ENCODE measurements at regions not wholly inside any gene's neighbourhood (a gene's known extent, or its start where the extent isn't known, plus 50 kb on each side); places are given as distances from the start of the nearest gene placed in this dataset.

DNA sequence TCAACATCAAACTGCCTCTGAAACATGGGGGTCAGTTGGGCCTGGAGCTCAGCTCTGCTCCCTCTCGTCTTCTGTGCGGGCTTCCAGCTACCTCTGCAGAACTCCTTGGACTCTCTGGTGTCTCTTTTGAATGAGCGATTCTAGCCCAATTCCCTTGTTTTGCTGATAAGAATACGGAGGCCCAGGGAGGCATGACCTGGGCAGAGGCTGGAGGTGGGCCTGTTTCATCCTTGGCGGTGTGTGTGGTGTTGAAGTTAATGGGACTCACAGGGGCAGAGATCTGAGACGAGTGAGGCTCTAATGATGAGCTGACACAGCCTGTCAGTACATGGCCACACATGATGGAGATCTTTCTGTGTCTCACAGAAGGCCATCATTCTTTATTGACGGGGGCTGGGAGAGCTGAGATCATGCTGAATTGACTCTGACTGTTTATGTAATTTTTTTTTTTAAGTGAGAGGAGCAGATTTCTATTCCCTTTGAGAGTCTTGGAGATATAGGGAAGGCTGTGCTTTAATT, 134.5 kb downstream of the URB2 start:
- DNase-seq (ENCODE audit: low spot score) = no peak

DNA sequence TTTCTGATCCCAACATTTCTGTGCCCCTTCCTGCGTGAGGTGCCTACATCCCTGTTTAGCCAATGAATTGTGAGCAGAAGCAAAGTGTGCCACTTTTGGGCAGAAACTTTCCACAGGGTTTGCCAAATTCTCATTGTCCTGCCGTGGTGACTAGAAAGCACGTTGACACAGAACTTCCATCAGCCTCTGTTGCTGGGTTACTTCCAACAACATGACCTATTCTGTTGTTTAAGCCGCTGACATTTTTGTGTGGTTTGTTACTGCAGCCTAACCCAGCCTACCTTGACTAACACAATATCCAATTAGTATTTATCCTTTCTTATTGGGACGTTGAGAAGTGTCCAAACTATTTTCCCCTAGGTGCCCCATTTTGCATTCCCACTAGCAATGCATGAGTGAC, 136.8 kb downstream of the URB2 start:
- no peak for DNase-seq (ENCODE audit: low spot score)

DNA sequence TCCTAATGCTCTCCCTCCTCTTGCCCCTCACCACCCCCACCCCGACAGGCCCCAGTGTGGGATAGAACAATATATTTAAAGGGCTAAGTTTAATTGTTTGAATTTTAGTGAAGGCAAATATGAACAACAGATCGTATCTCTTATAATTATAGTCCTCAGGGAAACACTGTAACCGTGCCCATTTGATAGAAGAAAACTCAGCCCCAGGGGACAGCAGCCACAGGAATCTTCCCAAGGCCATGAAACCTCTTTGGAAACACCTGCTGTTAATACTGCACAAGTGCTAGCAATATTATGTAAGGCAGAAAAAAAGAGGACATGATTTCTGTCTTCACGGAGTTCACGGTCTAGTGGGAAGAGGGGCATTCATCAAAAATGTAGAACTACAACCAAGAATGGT, 142.2 kb downstream of the URB2 start:
- DNase-seq (ENCODE audit: low spot score) = no peak

DNA sequence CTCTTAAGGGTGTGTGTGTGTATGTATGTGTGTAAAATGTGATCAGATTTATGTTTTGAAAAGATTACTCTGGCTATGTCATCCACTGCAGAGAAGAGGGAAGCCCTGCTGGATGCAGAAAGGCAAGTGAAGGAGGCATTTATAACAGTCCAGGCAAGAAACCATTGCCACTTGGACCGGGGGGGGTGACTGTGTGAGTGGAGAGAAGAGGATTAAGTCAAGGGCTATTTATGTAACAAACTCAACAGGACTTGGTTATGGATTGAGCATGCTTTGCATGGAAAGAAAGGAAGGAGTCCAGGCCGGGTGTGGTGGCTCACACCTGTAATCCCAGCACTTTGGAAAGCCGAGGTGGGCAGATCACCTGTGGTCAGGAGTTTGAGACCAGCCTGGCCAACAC, 143.0 kb downstream of the URB2 start:
- no peak for DNase-seq (ENCODE audit: low spot score)

DNA sequence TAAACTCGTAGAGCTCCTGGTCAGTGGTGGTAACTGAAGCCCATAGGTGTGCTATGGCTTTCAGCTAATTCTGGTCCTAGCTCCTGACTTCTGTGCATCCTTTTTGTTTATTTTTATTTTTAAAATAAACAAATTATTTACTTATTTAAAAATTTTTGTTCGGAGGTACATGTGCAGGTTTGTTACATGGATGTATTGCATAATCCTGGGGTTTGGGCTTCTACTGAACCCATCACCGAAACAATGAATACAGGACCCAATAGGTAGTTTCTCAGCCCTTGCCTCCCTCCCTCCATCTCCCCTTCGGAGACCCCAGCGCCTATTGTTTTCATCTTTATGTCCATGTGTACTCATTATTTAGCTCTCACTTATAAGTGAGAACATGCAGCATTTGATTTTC, 143.8 kb downstream of the URB2 start:
- no peak for DNase-seq (ENCODE audit: low spot score)

DNA sequence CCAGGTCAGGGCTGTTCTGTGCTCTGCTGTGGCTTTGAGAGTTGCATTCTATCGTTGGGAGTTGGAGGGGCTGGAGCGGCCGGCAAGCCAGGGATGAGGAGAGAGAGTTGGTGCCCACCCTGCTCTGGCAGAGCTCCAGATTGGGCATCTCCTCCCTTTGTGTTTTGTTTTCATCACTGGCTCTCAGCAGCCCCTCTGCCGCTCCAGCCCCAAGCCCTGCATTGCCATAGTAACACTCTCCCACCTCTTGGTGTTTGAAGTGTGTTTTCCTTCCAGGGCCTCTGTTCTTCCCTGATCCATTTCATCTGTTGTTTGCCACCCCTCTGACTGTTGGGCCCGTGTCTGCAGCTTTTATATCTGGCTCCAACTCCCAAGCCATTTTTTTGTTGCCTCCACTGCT, 152.7 kb downstream of the URB2 start:
- no peak for DNase-seq (ENCODE audit: low spot score)

DNA sequence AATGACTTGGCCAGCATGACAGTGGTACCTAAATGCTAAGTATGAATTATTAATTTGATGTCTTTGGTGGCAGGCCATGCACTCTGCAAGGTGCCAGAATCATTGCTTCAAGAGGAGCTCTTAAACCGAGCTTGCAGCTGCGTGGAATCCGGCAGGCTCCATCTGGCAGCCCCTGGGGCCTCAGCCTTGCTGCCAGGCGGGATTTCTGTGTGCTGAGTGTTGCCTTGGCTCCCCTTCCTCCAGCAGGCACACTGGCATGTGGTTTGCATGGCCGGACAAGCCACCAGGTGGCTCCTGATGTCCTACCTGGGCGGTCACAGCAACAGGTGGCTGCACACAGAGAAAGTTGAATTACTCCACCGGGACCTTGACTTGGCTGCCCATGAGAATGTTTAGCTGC, 155.4 kb downstream of the URB2 start:
- DNase-seq (ENCODE audit: low spot score) = no peak

DNA sequence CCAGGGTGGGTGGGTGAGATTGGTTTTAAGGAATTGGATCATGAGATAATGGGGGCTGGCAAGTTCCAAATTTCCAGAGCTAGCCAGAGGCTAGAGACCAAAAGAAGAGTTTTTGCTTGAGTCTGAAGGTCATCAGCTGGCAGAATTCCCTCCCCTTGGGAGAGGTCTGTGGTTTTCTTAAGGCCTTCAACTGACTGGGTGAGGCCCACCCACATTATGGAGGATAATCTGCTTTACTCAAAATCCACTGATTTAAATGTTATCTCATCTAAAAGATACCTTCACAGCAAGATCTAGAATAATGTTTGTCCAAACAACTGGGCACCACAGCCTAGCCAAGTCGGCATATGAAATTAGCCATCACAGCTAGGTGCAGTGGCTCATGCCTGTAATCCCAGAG, 156.4 kb downstream of the URB2 start:
- DNase-seq (ENCODE audit: low spot score) = no peak

DNA sequence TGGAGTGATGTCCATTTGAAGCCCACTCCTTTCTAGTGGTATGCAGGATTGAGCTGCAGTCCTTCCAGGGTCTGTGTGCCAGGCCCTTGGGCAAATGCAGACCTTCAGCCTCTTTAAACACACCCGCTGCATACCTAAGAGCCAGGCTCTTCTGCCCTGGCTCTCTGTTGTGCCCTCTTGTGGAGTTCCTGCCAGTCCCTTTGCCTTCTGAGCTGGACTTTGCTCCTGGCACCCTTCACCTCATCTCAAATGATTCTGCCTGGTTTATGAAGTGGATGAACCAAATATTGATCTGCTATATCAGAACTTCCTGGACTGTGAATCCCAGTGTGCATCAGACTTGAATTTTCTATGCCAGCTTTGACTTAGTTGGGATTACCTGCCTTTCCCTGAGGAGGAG, 158.8 kb downstream of the URB2 start:
- no peak for DNase-seq (ENCODE audit: low spot score)

DNA sequence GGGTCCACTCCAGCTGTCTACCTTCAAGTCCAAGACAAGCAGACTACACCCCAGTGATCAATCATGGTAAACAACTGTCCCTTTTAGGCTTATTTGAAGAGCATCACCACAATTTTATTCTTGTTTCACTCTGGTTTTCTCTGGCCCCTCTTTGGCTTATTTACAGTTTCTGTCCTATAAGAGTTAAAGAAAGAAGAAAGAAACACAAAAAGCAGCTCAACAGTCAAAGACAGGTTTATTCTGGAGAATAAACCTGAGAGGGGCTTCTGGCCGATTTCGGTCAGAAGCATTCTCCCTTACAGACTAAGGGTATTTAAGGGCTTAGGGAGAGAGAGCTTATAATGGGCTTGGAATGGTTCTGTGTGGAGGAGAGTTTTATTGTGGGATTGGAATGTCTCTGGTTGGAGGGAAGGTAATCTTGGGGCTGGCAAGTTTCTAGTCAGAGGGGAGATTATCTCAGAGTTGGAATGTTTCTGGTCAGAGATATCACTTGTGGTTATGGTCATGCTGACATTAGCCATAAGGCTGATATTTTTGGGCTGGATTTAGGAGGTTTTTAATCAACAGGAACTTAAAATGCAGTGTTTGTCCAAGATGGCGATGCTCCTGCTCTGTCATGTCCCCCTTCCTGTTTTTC, 161.0 kb downstream of the URB2 start:
- DNase-seq (ENCODE audit: low spot score) = no peak

DNA sequence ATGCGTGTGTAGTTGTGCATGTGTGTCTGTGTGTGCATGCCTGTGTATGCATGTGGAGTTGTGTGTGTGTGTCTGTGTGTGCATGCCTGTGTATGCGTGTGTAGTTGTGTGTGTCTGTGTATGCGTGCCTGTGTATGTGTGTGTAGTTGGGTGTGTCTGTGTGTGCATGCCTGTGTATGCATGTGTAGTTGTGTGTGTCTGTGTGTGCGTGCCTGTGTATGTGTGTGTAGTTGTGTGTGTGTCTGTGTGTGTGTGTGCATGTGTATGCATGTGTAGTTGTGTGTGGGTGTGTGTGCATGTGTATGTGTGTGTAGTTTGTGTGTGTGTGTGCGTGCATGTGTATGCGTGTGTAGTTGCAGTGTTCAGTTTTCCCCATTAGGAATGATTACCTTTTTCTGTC, 162.0 kb downstream of the URB2 start:
- DNase-seq (ENCODE audit: low spot score) = no peak

DNA sequence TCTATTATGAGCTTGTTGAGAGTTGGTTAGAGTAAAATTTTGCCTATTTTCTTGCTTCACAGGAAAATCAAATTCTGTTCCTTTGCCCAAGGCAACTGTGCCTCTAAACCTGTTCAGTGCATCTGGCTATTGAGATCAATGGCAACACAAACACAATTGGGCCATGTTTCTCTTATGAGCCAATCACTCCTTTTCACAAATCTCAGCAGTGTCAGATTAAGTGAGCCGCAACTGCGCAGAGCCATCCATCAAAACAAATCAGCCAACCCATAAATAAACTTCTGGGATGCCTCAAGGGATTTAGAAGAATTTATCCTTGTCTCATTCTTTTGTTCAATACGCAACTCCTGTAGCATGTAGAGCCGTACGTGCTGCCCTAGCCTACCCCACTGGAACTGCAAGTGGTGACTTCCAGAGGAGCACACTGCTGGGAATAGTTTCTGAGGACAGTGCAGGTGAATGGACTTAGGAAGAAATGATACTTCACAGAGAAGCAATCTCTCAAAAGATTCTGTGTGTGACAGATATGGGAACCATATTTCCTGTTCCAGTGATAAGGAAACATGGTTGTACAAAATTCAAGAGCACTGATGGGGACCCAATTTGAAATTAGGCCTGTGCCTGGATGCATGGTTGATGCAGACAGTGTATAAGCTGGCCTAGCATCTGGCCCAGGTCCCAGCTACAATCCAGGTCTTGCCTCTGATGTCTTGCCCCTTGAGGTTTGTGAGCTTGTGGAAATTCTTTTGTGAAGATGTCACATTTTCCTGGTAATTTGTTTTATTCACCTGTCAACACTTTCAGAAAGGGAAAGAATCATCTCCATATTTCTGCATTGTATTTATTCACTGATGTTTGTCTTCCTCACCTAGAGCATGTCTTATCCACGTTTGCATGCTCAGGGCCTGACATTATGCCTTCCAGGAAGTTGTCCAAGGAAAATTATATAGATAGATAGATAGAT, 166.2 kb downstream of the URB2 start:
- no peak for DNase-seq (ENCODE audit: low spot score)

DNA sequence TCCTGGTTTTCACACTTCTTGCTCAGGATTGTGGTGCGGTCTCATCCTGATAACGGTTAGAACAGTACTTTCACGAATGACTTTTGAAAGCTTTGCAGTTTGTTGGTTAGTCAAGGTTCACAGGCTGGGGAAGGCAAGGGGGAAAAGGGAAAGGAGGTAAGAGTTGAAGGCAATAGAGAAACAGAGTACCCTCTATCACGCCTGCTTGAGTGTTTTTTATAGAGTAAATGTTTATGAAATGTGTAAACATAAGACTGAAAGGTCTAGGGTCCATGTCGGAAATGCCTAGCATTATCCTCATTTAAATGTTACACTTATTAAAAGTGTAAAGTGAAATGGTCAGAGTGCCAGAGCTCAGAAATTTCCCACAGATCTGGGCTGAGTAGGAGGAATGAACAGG, 167.4 kb downstream of the URB2 start:
- no peak for DNase-seq (ENCODE audit: low spot score)

DNA sequence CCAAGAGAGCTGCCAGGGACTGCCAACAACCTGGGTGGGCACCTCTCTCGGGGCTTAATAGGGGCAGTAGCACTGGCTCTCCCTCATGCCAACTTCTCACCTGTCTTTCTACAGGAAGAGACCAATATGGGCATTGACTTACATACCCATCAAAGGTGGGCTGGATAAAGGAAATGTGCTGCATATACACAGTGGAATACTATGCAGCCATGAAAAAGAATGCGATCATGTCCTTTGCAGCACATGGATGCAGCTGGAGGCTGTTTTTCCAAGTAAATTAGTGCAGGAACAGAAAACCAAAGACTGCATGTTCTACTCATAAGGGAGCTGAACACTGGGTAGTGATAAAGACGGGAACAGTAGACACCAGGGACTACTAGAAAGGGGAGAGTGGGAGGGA, 172.5 kb downstream of the URB2 start:
- no peak for DNase-seq (ENCODE audit: low spot score)

DNA sequence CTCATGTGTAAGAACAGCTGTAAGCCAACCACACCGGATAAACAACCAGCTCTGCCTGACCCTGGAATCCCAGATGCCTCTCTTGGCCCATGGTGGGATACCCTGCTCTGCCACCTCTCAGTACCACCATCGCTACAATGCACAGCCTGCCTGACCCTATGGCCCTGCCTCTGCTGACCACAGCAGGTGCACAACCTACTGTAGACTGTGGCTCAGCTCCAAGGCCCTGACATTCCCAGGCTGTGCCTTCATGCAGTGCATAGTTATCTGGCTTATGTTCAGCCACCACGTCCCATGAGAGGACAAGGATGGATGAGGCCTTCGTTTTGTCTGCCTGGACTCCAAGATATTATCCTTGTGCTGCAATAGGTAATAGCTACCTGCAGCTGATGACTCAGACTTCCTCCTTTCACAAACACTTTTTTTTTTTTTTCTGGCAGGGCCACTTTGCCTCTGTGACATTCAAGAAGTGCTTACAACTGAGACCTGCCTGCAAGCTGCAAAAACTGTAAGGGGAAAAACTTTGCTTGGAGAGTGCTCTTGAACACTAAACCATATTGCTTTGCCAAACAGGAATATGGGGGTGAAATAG, 177.7 kb downstream of the URB2 start:
- DNase-seq (ENCODE audit: low spot score) = no peak

DNA sequence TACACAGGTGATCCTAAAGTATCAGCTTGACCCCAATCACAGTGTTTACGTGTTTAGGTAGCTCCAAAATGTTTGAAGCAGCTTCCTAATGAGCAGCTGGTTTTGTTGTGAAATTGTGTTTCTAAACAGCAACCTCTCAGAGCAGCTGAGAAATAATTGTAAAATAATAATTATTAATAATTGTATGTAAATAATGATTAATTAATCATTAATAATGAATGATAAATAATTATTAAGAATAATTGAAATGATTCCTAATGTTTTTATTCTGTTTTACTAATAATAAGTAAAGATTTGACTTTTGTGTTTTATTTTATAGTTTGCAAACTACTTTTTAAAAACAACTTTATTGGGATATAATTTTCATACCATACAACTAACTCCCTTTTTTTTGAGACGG, 182.2 kb downstream of the URB2 start:
- DNase-seq (ENCODE audit: low spot score) = no peak

DNA sequence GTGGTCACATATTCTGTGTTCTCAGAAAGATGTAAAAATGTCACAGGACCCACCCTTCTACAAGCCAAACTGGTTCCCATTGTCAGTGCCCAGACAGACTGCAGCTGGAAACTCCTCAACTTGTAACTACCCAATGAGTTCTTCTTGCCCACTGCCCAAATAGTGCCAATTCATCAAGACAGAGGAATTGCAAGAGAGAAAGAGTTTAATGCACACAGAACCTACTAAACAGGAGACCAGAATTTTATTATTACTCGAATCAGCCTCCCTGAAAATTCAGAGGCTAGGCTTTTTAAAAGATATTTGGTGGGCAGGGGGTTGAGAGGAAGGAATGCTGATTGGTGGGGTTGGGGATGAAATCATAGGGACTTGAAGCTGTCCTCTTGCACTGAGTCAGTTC, 184.1 kb downstream of the URB2 start:
- no peak for DNase-seq (ENCODE audit: low spot score)

DNA sequence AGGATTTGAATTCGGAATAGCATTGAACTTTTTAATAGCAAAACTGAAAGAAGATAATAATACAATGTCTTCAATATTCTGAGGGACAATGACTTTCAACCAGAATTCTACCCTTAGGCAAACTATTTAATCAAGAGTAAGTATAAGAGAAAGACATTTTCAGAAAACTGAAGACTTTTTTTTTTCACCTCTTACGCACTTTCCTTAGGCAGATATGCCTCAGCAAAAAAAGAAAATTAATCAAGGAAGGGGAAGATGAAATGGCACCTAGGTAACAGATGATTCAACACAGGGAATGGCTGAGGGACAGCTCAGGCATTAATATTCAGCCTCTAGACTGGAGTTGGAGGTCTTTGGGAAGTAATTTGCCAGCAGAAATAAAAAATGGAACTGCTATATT, 184.9 kb downstream of the URB2 start:
- DNase-seq (ENCODE audit: low spot score) = no peak

DNA sequence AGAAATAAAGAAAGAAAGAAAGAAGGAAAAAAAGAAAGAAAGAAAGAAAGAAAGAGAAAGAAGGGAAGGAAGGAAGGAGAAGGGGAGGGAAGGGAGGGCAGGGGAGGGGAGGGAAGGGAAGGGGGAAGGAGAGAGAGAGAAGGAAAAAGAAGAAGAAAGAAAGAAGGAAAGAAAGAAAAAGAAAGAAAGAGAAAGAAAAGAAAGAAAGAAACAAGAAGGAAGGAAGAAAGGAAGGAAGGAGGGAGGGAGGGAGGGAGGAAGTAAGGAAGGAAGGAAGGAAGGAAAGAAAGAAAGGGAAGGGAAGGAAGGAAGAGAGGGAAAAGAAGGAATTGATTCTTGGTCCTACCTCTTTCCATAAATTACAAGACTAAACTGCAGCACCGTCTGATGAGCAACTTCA, 186.1 kb downstream of the URB2 start:
- DNase-seq (ENCODE audit: low spot score) = no peak

DNA sequence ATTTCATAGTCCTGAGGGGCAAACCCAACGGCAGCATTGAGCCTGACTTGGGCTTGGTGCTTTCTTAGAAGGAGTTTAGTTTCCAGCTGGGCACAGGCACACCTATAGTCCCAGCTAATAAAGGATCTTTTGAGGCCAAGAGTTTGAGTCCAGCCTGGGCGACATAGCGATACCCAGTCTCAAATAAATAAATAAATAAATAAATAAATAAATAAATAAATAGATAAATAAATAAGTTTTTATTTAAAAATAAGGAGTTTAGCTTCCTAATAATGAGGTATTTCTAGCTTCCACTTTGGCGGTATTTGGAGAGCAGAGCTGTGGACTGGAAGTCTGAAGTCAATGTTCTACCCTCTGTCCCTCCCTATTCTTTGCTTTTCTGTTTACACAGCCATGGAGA, 186.6 kb downstream of the URB2 start:
- no peak for DNase-seq (ENCODE audit: low spot score)

DNA sequence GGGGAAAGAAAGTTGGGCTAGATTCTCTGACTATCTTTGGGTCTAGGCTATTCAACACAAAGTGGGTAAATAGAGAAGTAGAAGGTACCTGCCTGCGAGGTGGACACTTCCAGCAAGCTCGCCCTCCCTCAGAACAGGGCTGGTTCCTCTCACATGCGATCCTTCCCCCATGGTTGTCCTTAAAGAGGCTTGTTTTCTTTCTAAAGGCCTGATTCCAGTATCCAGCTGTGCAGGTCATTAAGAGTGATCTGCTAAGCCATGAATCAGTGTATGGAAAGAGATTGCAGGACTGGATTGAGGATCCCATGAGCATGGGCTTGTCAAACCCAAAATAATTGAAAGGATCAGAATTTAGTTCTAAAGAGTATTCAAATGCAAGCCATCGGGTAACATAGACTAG, 189.0 kb downstream of the URB2 start:
- no peak for DNase-seq (ENCODE audit: low spot score)

DNA sequence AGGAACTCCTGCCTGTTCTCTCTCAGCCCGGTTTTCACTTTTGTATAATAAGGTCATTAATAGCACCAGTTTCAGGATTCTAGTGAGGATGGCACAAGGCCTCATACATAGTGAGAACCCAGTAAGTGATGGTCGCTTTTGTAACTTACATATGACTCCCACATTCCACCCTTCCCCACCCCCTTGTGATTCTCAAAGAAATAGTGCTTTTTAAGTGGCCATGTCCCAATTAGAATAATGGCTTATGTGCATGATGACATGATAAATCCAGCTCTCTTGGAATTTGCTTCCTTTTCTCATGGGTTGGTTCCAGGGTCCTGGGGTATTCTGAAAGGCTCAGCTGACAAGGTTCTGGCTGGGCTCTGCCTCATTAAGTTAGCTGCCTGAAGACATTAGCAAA, 189.9 kb downstream of the URB2 start:
- no peak for DNase-seq (ENCODE audit: low spot score)

DNA sequence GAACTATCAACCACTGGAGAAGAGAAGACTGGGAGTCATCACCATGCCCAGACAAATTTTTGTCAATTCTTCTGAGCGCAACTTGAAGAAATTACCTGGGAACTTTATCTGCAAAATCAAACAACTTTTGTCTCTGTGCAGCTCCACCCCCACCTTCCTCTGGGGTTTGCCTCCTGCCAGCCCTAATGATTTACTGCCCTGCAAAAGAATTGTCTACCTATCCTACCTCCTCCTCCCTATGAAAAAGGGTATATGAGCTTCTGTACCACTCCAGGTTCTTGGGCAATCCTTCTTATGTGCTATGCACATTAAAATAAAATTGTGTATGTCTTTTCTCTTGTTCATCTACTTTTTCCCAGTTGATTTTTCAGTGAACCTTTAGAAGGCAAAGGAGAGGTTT, 191.9 kb downstream of the URB2 start:
- DNase-seq (ENCODE audit: low spot score) = no peak

All from globus pallidus (tissue), 1 donor.